Neuron (in vitro differentiated cells): ENCODE measurements at regions not wholly inside any gene's neighbourhood (a gene's known extent, or its start where the extent isn't known, plus 50 kb on each side); places are given as distances from the start of the nearest gene placed in this dataset.
A peak's percentile ranks its signal among the peaks of the same experiment; 100 is the strongest.

Experiments
- H2AFZ ChIP-seq: one replicate; pipeline ENCODE4 v1.6.1; 2013; ENCODE audit warnings: low read depth, mild to moderate bottlenecking, inconsistent platforms, low read length, moderate library complexity
- H3K27me3 ChIP-seq: one replicate; pipeline ENCODE4 v1.6.1; 2013; ENCODE audit warnings: low read length; ENCODE audit not compliant: insufficient read depth
- H3K36me3 ChIP-seq: one replicate; pipeline ENCODE4 v1.6.1; 2013; ENCODE audit warnings: low read length; ENCODE audit not compliant: insufficient read depth
- H3K4me1 ChIP-seq: one replicate; pipeline ENCODE4 v1.6.1; 2013; ENCODE audit warnings: low read length; ENCODE audit not compliant: insufficient read depth
- H3K4me3 ChIP-seq: 2 replicates; pipeline ENCODE4 v1.5.1; 2013; ENCODE audit warnings: mild to moderate bottlenecking, low read length, moderate library complexity
- H3K9me3 ChIP-seq: one replicate; pipeline ENCODE4 v1.6.1; 2013; ENCODE audit warnings: low read length

GRCh38 chr4:62872856-62873255 lies 1536.4 kb downstream of the TECRL start:
- no peaks in the 10 kb centered on the region for H3K9me3 ChIP-seq
- no peaks in the 10 kb centered on the region for H3K36me3 ChIP-seq
- no peaks in the 10 kb centered on the region for H3K4me1 ChIP-seq

GRCh38 chr4:62871078-62871477 lies 1538.2 kb downstream of the TECRL start:
- Histone ChIP-seq H3K27me3 (no peaks in the 10 kb centered on the region), H3K36me3 (no peaks in the 10 kb centered on the region), H2AFZ (no peak overlapping the region), H3K4me3 (no peak overlapping the region), H3K4me1 (no peaks in the 10 kb centered on the region), H3K9me3 (no peaks in the 10 kb centered on the region)

More at GRCh38 chr4:62872856-62873255, 1536.4 kb downstream of the TECRL start:
- Histone ChIP-seq H2AFZ (no peak overlapping the region), H3K27me3 (no peaks in the 10 kb centered on the region), H3K4me3 (no peak overlapping the region)

GRCh38 chr4:62870451-62870850 lies 1538.8 kb downstream of the TECRL start:
- H3K36me3 ChIP-seq = no peaks in the 10 kb centered on the region
- no peak overlapping the region for H2AFZ ChIP-seq
- no peaks in the 10 kb centered on the region for H3K9me3 ChIP-seq
- no peak overlapping the region for H3K4me3 ChIP-seq
- H3K4me1 ChIP-seq = no peaks in the 10 kb centered on the region
- no peaks in the 10 kb centered on the region for H3K27me3 ChIP-seq

GRCh38 chr4:62865261-62865660 lies 1544.0 kb downstream of the TECRL start:
- H3K4me3 ChIP-seq = no peak overlapping the region
- H3K4me1 ChIP-seq = no peaks in the 10 kb centered on the region
- no peak overlapping the region for H2AFZ ChIP-seq

GRCh38 chr4:62849696-62850095 lies 1559.6 kb downstream of the TECRL start:
- H3K4me3 ChIP-seq = no peak overlapping the region
- no peaks in the 10 kb centered on the region for H3K4me1 ChIP-seq
- no peaks in the 10 kb centered on the region for H3K9me3 ChIP-seq
- H2AFZ ChIP-seq = no peak overlapping the region
- H3K27me3 ChIP-seq = no peaks in the 10 kb centered on the region
- H3K36me3 ChIP-seq = no peaks in the 10 kb centered on the region

More at GRCh38 chr4:62865261-62865660, 1544.0 kb downstream of the TECRL start:
- no peaks in the 10 kb centered on the region for H3K9me3 ChIP-seq
- H3K27me3 ChIP-seq = no peaks in the 10 kb centered on the region
- no peaks in the 10 kb centered on the region for H3K36me3 ChIP-seq

- no peaks in the 10 kb centered on the region for H3K4me1 ChIP-seq
- no peaks in the 10 kb centered on the region for H3K27me3 ChIP-seq
- no peaks in the 10 kb centered on the region for H3K9me3 ChIP-seq
- no peaks in the 10 kb centered on the region for H3K36me3 ChIP-seq
- H2AFZ ChIP-seq = no peak overlapping the region
- no peak overlapping the region for H3K4me3 ChIP-seq
Observed at GRCh38 chr4:62835631-62836030, 1573.6 kb downstream of the TECRL start.

GRCh38 chr4:62822306-62822705 lies 1586.9 kb downstream of the TECRL start:
- no peaks in the 10 kb centered on the region for H3K36me3 ChIP-seq
- H3K4me1 ChIP-seq = no peaks in the 10 kb centered on the region
- H3K4me3 ChIP-seq = no peak overlapping the region
- no peak overlapping the region for H2AFZ ChIP-seq
- H3K27me3 ChIP-seq = no peaks in the 10 kb centered on the region
- no peaks in the 10 kb centered on the region for H3K9me3 ChIP-seq

- H3K4me1 ChIP-seq = peaks cover 7% of the 10 kb centered on the region
Observed at GRCh38 chr4:62816566-62816965, 1592.7 kb downstream of the TECRL start.

GRCh38 chr4:62814510-62815047 lies 1594.7 kb downstream of the TECRL start:
- H3K4me3 ChIP-seq = no peak overlapping the region
- H3K9me3 ChIP-seq = no peaks in the 10 kb centered on the region
- H3K27me3 ChIP-seq = no peaks in the 10 kb centered on the region
- no peak overlapping the region for H2AFZ ChIP-seq
- H3K4me1 ChIP-seq = peaks cover 7% of the 10 kb centered on the region
- H3K36me3 ChIP-seq = no peaks in the 10 kb centered on the region

More at GRCh38 chr4:62816566-62816965, 1592.7 kb downstream of the TECRL start:
- H3K27me3 ChIP-seq = no peaks in the 10 kb centered on the region
- H2AFZ ChIP-seq = no peak overlapping the region
- no peaks in the 10 kb centered on the region for H3K9me3 ChIP-seq
- no peak overlapping the region for H3K4me3 ChIP-seq
- no peaks in the 10 kb centered on the region for H3K36me3 ChIP-seq

- Histone ChIP-seq H3K27me3 (no peaks in the 10 kb centered on the region), H3K9me3 (no peaks in the 10 kb centered on the region), H3K4me1 (no peaks in the 10 kb centered on the region), H3K36me3 (no peaks in the 10 kb centered on the region), H3K4me3 (no peak overlapping the region), H2AFZ (no peak overlapping the region)
Observed at GRCh38 chr4:62806816-62807215, 1602.4 kb downstream of the TECRL start.

GRCh38 chr4:62804075-62804474 lies 1603.9 kb downstream of the ADGRL3 start:
- Histone ChIP-seq H3K9me3 (no peaks in the 10 kb centered on the region), H2AFZ (no peak overlapping the region), H3K36me3 (no peaks in the 10 kb centered on the region), H3K4me3 (no peak overlapping the region), H3K27me3 (no peaks in the 10 kb centered on the region), H3K4me1 (no peaks in the 10 kb centered on the region)

- Histone ChIP-seq H2AFZ (no peak overlapping the region), H3K9me3 (no peaks in the 10 kb centered on the region), H3K27me3 (no peaks in the 10 kb centered on the region), H3K36me3 (no peaks in the 10 kb centered on the region), H3K4me1 (no peaks in the 10 kb centered on the region), H3K4me3 (no peak overlapping the region)
Observed at GRCh38 chr4:62797221-62797620, 1597.1 kb downstream of the ADGRL3 start.

GRCh38 chr4:62791386-62791785 lies 1591.3 kb downstream of the ADGRL3 start:
- no peaks in the 10 kb centered on the region for H3K36me3 ChIP-seq
- no peak overlapping the region for H2AFZ ChIP-seq
- H3K4me1 ChIP-seq = no peaks in the 10 kb centered on the region
- no peaks in the 10 kb centered on the region for H3K27me3 ChIP-seq
- H3K9me3 ChIP-seq = no peaks in the 10 kb centered on the region
- no peak overlapping the region for H3K4me3 ChIP-seq

GRCh38 chr4:62771983-62772557 lies 1571.9 kb downstream of the ADGRL3 start:
- H3K4me3 ChIP-seq = no peak overlapping the region
- no peaks in the 10 kb centered on the region for H3K9me3 ChIP-seq
- no peaks in the 10 kb centered on the region for H3K4me1 ChIP-seq
- H3K36me3 ChIP-seq = no peaks in the 10 kb centered on the region
- H3K27me3 ChIP-seq = no peaks in the 10 kb centered on the region
- peak overlapping the region; percentile 28 for H2AFZ ChIP-seq
